Neuronal stem cell (in vitro differentiated cells): ENCODE measurements at regions not wholly inside any gene's neighbourhood (a gene's known extent, or its start where the extent isn't known, plus 50 kb on each side); places are given as distances from the start of the nearest gene placed in this dataset.
"Not testable (repeated sequence)": the region's sequence is repeated elsewhere in the genome, so short reads cannot be mapped to it uniquely, and the experiment has no call there.

Experiments used
- DNase-seq: peaks from one replicate; pipeline ENCODE4 v3.0.0-alpha.2; 2013; ENCODE audit warnings: low spot score
- H2AFZ ChIP-seq: one replicate; pipeline ENCODE4 v1.6.1; 2013; ENCODE audit warnings: mild to moderate bottlenecking, low read length, inconsistent platforms
- H2AK5ac ChIP-seq: 2 replicates; pipeline ENCODE4 v1.6.1; 2013; ENCODE audit warnings: low read depth, mild to moderate bottlenecking, inconsistent platforms, low read length, moderate library complexity, mixed read lengths
- H2BK120ac ChIP-seq: 2 replicates; pipeline ENCODE4 v1.6.1; 2013; ENCODE audit warnings: low read depth, mild to moderate bottlenecking, inconsistent platforms, low read length, moderate library complexity, mixed read lengths
- H2BK12ac ChIP-seq: one replicate; pipeline ENCODE4 v1.6.1; 2013; ENCODE audit warnings: low read length, inconsistent platforms
- H2BK15ac ChIP-seq: 2 replicates; pipeline ENCODE4 v1.6.1; 2013; ENCODE audit warnings: mild to moderate bottlenecking, low read length, inconsistent platforms, mixed read lengths
- H2BK5ac ChIP-seq: one replicate; pipeline ENCODE4 v1.6.1; 2013; ENCODE audit warnings: inconsistent platforms, mild to moderate bottlenecking, low read length, moderate library complexity
- H3K14ac ChIP-seq: one replicate; pipeline ENCODE4 v1.6.1; 2013; ENCODE audit warnings: low read length, inconsistent platforms
- H3K18ac ChIP-seq: 2 replicates; pipeline ENCODE4 v1.6.1; 2013; ENCODE audit warnings: low read length, inconsistent platforms
- H3K23ac ChIP-seq: 2 replicates; pipeline ENCODE4 v1.6.1; 2013; ENCODE audit warnings: low read depth, mild to moderate bottlenecking, mixed read lengths, low read length, inconsistent platforms; ENCODE audit not compliant: poor library complexity
- H3K27ac ChIP-seq: replicated peaks from 3 replicates; pipeline ENCODE4 v1.5.1; 2013; ENCODE audit warnings: low read length, inconsistent platforms
- H3K27me3 ChIP-seq, 3 experiments: 2 replicates each; pipeline ENCODE4 v1.6.1; 2013; ENCODE audit warnings: low read length in 3 of 3, mild to moderate bottlenecking in 2 of 3, inconsistent platforms in 1 of 3, low read depth in 1 of 3, mixed read lengths in 1 of 3, moderate library complexity in 1 of 3; ENCODE audit not compliant: control insufficient read depth in 3 of 3, insufficient read depth in 3 of 3
- H3K36me3 ChIP-seq, 2 donors: replicated peaks in 1 of 2; 2 replicates each; pipeline ENCODE4 v1.6.1; 2013; ENCODE audit warnings: low read length in 2 of 2; ENCODE audit not compliant: control insufficient read depth in 2 of 2, insufficient read depth in 2 of 2
- H3K4ac ChIP-seq: 2 replicates; pipeline ENCODE4 v1.6.1; 2013; ENCODE audit warnings: inconsistent platforms, mild to moderate bottlenecking, low read length, moderate library complexity
- H3K4me1 ChIP-seq, 2 donors: 1 replicate in 1 of 2; 2 replicates in 1 of 2; pipeline ENCODE4 v1.6.1; 2013; ENCODE audit warnings: low read length in 2 of 2, low read depth in 1 of 2; ENCODE audit not compliant: control insufficient read depth in 2 of 2, insufficient read depth in 1 of 2
- H3K4me2 ChIP-seq: one replicate; pipeline ENCODE4 v1.6.1; 2013; ENCODE audit warnings: mild to moderate bottlenecking, low read length, inconsistent platforms; ENCODE audit not compliant: insufficient read depth, poor library complexity, severe bottlenecking
- H3K4me3 ChIP-seq, 2 donors: 2 replicates each; pipeline ENCODE4 v1.5.1; 2013; ENCODE audit warnings: low read length in 2 of 2, mild to moderate bottlenecking in 2 of 2, inconsistent platforms in 1 of 2, moderate library complexity in 1 of 2
- H3K79me1 ChIP-seq: one replicate; pipeline ENCODE4 v1.6.1; 2013; ENCODE audit warnings: low read depth, mild to moderate bottlenecking, inconsistent platforms, low read length, moderate library complexity
- H3K9ac ChIP-seq: one replicate; pipeline ENCODE4 v1.6.1; 2013; ENCODE audit warnings: mild to moderate bottlenecking, low read depth, low read length, inconsistent platforms; ENCODE audit not compliant: poor library complexity
- H3K9me3 ChIP-seq, 2 donors: replicated peaks in 1 of 2; 2 replicates each; pipeline versions ENCODE3 to v1.6.1; 2013; ENCODE audit warnings: low read length in 2 of 2, mild to moderate bottlenecking in 2 of 2, inconsistent platforms in 1 of 2, low read depth in 1 of 2, mixed read lengths in 1 of 2, moderate library complexity in 1 of 2; ENCODE audit not compliant: control insufficient read depth in 2 of 2, insufficient read depth in 1 of 2
- H4K8ac ChIP-seq: one replicate; pipeline ENCODE4 v1.6.1; 2013; ENCODE audit warnings: low read depth, mild to moderate bottlenecking, inconsistent platforms, low read length, moderate library complexity
- H4K91ac ChIP-seq: one replicate; pipeline ENCODE4 v1.6.1; 2013; ENCODE audit warnings: low read length, low read depth, mild to moderate bottlenecking, inconsistent platforms; ENCODE audit not compliant: poor library complexity
- WGBS, 2 donors: extraction: QIAGEN DNeasy Blood & Tissue Kit; methylation state at CpG; one replicate each; pipeline ENCODE4 v1.1.7; 2013; ENCODE audit warnings: missing lambda C conversion rate in 2 of 2, mixed read lengths in 1 of 2; ENCODE audit not compliant: insufficient read length in 2 of 2, insufficient replicate concordance in 1 of 2; ENCODE audit errors: extremely low coverage in 2 of 2; 5-methylcytosine and 5-hydroxymethylcytosine counted together

DNA sequence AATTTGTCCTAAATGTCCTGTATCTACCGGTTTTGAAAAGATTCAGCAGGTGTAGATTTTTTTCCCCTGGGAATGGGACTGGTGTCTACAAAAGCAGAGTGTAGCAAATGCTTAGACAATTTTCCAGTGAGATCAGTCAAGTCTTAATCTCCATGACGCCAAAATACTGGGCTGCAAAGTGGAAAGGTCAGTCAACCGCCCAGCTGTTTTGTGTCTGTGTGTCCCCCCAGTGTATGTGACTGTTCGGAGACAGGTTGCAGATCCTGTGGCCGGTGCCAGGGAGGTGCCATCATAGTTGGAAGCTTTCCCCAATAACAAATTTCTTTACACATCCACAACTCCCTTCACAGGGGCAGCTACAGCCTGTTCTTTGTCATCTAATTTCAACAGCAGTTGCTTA, 263.8 kb downstream of the ARHGAP12 start:
- no peak overlapping the region for H3K9ac ChIP-seq
- no peak overlapping the region for H2BK12ac ChIP-seq
- no peaks in the 10 kb centered on the region for H3K9me3 ChIP-seq
- H4K91ac ChIP-seq = no peak overlapping the region
- H3K4me1 ChIP-seq = peaks cover 2 to 4% of the 10 kb centered on the region in 2 donors
- H3K4ac ChIP-seq = no peak overlapping the region
- H3K4me3 ChIP-seq = no peak overlapping the region
- no peak overlapping the region for H2BK5ac ChIP-seq
- no peaks in the 10 kb centered on the region for H3K36me3 ChIP-seq
- no peak overlapping the region for H3K4me2 ChIP-seq
- no peak overlapping the region for H3K23ac ChIP-seq
- no peak overlapping the region for H2AFZ ChIP-seq
- H3K14ac ChIP-seq = no peak overlapping the region
- no peak for DNase-seq
- WGBS, 2 donors = no CpG with 5 or more reads among the region's 5 CpGs
- H3K27me3 ChIP-seq = peaks cover 0 to 5% (median 0%) of the 10 kb centered on the region in 3 experiments
- no peak overlapping the region for H3K27ac ChIP-seq
- H3K79me1 ChIP-seq = no peaks in the 10 kb centered on the region
- H3K18ac ChIP-seq = no peak overlapping the region
- H4K8ac ChIP-seq = no peak overlapping the region
- no peak overlapping the region for H2BK120ac ChIP-seq
- no peak overlapping the region for H2BK15ac ChIP-seq
- H2AK5ac ChIP-seq = no peak overlapping the region

DNA sequence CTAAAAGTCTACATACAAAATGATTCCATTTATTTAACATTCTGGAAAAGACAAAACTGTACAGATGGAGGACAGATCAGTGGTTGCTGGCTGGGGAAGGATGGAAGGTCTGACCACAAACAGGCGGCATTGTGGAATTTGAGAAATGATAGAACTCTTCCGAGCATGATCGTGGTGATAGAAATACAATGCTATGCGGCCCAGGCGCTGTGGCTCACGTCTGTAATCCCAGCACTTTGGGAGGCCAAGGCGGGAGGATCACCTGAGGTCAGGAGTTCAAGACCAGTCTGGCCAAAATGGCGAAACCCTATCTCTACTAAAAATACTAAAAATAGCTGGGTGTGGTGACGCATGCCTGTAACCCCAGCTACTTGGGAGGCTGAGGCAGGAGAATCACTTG, 264.6 kb downstream of the ARHGAP12 start:
- H3K9ac ChIP-seq, H3K27me3 ChIP-seq, H3K4me3 ChIP-seq, H2BK5ac ChIP-seq, DNase-seq, H3K9me3 ChIP-seq, H3K4ac ChIP-seq, H2BK15ac ChIP-seq, H3K4me1 ChIP-seq, H2BK12ac ChIP-seq, H2AFZ ChIP-seq, H3K27ac ChIP-seq, H3K23ac ChIP-seq, H2BK120ac ChIP-seq, H3K14ac ChIP-seq, H3K79me1 ChIP-seq, H4K8ac ChIP-seq, H4K91ac ChIP-seq, H2AK5ac ChIP-seq, H3K18ac ChIP-seq, H3K36me3 ChIP-seq, H3K4me2 ChIP-seq: not testable (repeated sequence)
- no CpG with 5 or more reads among the region's 9 CpGs for WGBS, 2 donors

DNA sequence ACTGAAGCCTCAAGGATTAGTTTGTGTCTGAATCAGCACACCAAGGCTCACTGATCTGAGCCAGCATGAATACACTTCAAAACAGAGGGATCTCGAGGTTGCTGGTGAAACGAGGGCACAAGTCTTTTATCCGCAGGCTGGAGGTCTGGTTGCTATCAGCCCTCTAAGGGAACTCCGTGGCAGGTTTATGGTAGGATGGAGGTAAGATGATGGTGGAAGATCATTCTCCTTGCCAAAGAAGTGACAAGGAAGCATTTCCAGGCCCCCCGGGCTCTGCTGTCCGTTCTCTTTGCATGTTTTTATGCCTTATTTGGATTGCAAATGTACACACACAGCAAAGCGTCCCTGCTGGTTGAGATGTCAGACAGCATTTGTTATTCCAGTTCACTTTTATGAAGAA, 268.3 kb downstream of the ARHGAP12 start:
- H3K18ac ChIP-seq = no peak overlapping the region
- H3K23ac ChIP-seq = no peak overlapping the region
- no peak overlapping the region for H2BK12ac ChIP-seq
- no peaks in the 10 kb centered on the region for H3K9me3 ChIP-seq
- H3K36me3 ChIP-seq = no peaks in the 10 kb centered on the region
- peaks cover 2 to 4% of the 10 kb centered on the region in 2 donors for H3K4me1 ChIP-seq
- no peak overlapping the region for H3K27ac ChIP-seq
- no peak overlapping the region for H3K4ac ChIP-seq
- no peak overlapping the region for H4K91ac ChIP-seq
- H2AFZ ChIP-seq = peak overlapping the region; percentile 86
- no peak overlapping the region for H4K8ac ChIP-seq
- no peak overlapping the region for H3K4me2 ChIP-seq
- no peaks in the 10 kb centered on the region for H3K79me1 ChIP-seq
- H3K27me3 ChIP-seq = no peaks in the 10 kb centered on the region
- H2BK15ac ChIP-seq = no peak overlapping the region
- no peak overlapping the region for H2AK5ac ChIP-seq
- H2BK5ac ChIP-seq = no peak overlapping the region
- no peak overlapping the region for H3K9ac ChIP-seq
- H3K4me3 ChIP-seq = no peak overlapping the region
- no peak overlapping the region for H2BK120ac ChIP-seq
- no peak overlapping the region for H3K14ac ChIP-seq
- no peak for DNase-seq
- WGBS, 2 donors = no CpG with 5 or more reads among the region's 7 CpGs

DNA sequence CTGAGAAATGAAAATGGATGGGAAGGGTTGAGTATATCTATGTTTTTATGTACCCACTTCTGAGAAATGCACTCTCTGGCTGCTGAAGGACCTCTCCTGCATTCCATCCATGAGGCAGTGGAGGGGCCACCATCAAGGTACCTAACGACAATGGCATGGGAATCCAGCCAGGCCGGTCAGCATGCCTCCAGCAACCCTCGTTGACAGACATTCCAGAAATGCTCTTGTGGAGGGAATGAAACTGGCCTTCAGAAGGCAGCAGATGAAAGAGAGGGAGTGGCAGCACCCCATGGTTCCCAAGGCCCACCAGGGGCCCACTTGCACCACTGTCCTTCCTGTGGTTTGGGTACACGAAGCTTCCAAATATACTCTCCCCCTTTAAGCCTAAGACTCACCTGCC, 269.0 kb downstream of the ARHGAP12 start:
- Histone ChIP-seq H4K91ac (no peak overlapping the region), H3K79me1 (no peaks in the 10 kb centered on the region), H3K14ac (no peak overlapping the region), H2BK15ac (no peak overlapping the region), H2AK5ac (no peak overlapping the region), H2BK5ac (no peak overlapping the region), H2BK120ac (no peak overlapping the region), H3K4me3 (no peak overlapping the region), H4K8ac (no peak overlapping the region), H3K4ac (no peak overlapping the region), H3K36me3 (no peaks in the 10 kb centered on the region), H2BK12ac (no peak overlapping the region), H3K9ac (no peak overlapping the region), H3K4me2 (no peak overlapping the region), H3K27me3 (no peaks in the 10 kb centered on the region), H3K9me3 (no peaks in the 10 kb centered on the region), H3K23ac (no peak overlapping the region), H2AFZ (no peak overlapping the region), H3K18ac (no peak overlapping the region), H3K27ac (no peak overlapping the region), H3K4me1 (peaks cover 2 to 4% of the 10 kb centered on the region in 2 donors)
- DNase-seq = no peak
- WGBS, 2 donors = no CpG with 5 or more reads among the region's 4 CpGs
